NCI-H1092 treated with DMSO at 0.1 percent for 48 hours (cell line): ENCODE measurements at regions not wholly inside any gene's neighbourhood (a gene's known extent, or its start where the extent isn't known, plus 50 kb on each side); places are given as distances from the start of the nearest gene placed in this dataset.
"Not testable (repeated sequence)": the region's sequence is repeated elsewhere in the genome, so short reads cannot be mapped to it uniquely, and the experiment has no call there.

Experiments used
- DNase-seq: peaks from one replicate; lab custom pipeline; 2025; lab: John Stamatoyannopoulos, UW

GRCh38 chr10:111595173-111595572 lies 518.3 kb downstream of the ADRA2A start:
- DNase-seq: no peak

GRCh38 chr10:111598433-111599059 lies 521.7 kb downstream of the ADRA2A start:
- peak; percentile 5 for DNase-seq

- DNase-seq: no peak
Observed at GRCh38 chr10:111599943-111600342, 523.1 kb downstream of the ADRA2A start.

- no peak for DNase-seq
Observed at GRCh38 chr10:111600772-111601171, 523.9 kb downstream of the ADRA2A start.

GRCh38 chr10:111612273-111612672 lies 535.4 kb downstream of the ADRA2A start:
- DNase-seq: no peak

- DNase-seq: no peak
Observed at GRCh38 chr10:111634191-111634590, 549.4 kb downstream of the GPAM start.

GRCh38 chr10:111646021-111646420 lies 537.5 kb downstream of the GPAM start:
- DNase-seq: no peak

GRCh38 chr10:111648046-111648445 lies 535.5 kb downstream of the GPAM start:
- no peak for DNase-seq

GRCh38 chr10:111649080-111649479 lies 534.5 kb downstream of the GPAM start:
- not testable (repeated sequence) for DNase-seq

- DNase-seq: no peak
Observed at GRCh38 chr10:111650088-111650487, 533.5 kb downstream of the GPAM start.

- no peak for DNase-seq
Observed at GRCh38 chr10:111656066-111656465, 527.5 kb downstream of the GPAM start.

GRCh38 chr10:111677759-111678158 lies 505.8 kb downstream of the GPAM start:
- DNase-seq: no peak

GRCh38 chr10:111686796-111687195 lies 496.8 kb downstream of the GPAM start:
- no peak for DNase-seq

- DNase-seq: no peak
Observed at GRCh38 chr10:111698711-111699110, 484.9 kb downstream of the GPAM start.

- no peak for DNase-seq
Observed at GRCh38 chr10:111703986-111704385, 479.6 kb downstream of the GPAM start.

GRCh38 chr10:111705021-111705420 lies 478.5 kb downstream of the GPAM start:
- DNase-seq: no peak

- DNase-seq: no peak
Observed at GRCh38 chr10:111706331-111706730, 477.2 kb downstream of the GPAM start.

GRCh38 chr10:111707076-111707475 lies 476.5 kb downstream of the GPAM start:
- no peak for DNase-seq

GRCh38 chr10:111709603-111710002 lies 474.0 kb downstream of the GPAM start:
- DNase-seq: no peak

- no peak for DNase-seq
Observed at GRCh38 chr10:111716032-111716431, 467.5 kb downstream of the GPAM start.

GRCh38 chr10:111724121-111724520 lies 459.4 kb downstream of the GPAM start:
- no peak for DNase-seq

GRCh38 chr10:111725050-111725449 lies 458.5 kb downstream of the GPAM start:
- DNase-seq: no peak

GRCh38 chr10:111732166-111732785 lies 451.3 kb downstream of the GPAM start:
- DNase-seq: no peak
